HG03565 (cell line): ENCODE measurements at regions not wholly inside any gene's neighbourhood (a gene's known extent, or its start where the extent isn't known, plus 50 kb on each side); places are given as distances from the start of the nearest gene placed in this dataset.
"Not testable (repeated sequence)": the region's sequence is repeated elsewhere in the genome, so short reads cannot be mapped to it uniquely, and the experiment has no call there.

Experiments used
- ATAC-seq: cut with Tn5 transposase; IDR thresholded peaks from one replicate; pipeline ENCODE4 v1.9.1; 2021; ENCODE audit warnings: mild to moderate bottlenecking, moderate library complexity; ENCODE audit not compliant: unreplicated experiment

- no peak for ATAC-seq
These were observed 58.3 kb upstream of the EEA1 start for GRCh38 chr12:92987362-92987761.

DNA sequence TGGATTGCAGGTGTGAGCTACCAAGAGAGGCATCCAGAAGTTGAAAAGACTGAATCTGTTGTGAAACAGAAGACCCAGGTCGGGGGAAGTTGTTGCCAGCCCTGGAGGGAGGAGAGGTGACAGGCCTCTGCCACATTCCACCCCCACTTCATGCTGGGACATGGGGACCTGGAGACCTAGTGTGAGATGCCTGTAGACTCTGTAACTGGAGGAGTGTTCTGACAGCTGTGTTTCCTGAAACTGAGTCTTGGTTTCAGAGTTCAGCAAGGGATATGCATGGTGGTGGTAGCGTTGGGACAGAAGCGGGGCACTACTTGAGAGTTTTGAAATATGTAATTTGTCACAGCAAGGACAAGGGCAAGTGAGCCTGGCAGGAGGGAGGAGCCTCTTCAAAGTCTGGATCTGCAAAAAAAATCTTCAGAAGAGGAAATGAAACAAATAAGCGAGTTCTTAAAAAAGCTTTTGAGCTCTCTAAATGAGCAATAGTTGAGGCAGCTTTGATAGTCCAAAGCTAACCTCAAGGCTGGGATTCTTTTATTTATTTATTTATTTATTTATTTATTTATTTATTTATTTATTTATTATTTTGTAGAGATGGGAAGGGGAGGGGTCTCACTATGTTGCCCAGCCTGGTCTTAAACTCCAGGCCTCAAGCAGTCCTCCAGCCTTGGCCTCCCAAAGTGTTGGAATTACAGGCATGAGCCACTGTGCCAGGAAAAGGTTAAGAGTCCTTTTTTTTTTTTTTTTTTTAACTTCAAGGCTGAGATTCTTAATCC, 58.9 kb upstream of the EEA1 start:
- peak; percentile 82 for ATAC-seq

- no peak for ATAC-seq
These were observed 59.6 kb upstream of the EEA1 start for GRCh38 chr12:92988622-92989130.

DNA sequence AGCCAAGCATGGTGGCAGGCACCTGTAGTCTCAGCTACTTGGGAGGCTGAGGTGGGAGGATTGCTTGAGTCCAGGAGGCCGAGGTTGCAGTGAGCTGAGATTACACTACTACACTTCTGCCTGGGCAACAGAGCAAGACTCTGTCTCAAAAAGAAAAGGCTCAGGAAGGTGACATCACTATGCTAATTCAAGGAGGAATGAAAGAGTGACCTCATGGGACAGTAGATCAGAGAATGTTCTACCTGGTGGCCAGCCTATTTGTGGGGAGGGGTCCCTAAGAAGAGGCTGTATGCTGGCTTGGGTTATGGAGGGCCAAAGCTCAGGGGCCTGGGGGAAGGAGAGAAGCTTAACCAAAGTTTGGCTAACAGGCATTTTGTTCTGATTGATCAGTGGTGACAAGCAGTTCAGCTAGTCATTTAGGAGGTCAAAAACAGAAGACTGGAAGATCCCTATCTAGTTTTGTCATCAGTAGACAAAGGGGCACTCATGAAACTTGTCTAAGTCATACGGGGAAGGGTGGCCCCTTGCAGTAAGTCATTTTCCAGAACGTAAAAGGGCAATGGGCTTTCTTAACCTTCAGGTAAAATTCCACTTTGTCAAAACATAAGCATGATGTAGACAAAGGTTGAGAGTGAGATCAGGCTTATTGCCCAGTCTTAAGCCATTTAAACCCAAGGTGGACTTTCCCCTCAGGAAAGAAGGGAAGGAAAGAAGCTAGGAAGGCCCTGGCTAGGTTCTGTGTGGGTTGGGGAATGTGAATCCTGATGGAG, 60.8 kb upstream of the EEA1 start:
- ATAC-seq: no peak

DNA sequence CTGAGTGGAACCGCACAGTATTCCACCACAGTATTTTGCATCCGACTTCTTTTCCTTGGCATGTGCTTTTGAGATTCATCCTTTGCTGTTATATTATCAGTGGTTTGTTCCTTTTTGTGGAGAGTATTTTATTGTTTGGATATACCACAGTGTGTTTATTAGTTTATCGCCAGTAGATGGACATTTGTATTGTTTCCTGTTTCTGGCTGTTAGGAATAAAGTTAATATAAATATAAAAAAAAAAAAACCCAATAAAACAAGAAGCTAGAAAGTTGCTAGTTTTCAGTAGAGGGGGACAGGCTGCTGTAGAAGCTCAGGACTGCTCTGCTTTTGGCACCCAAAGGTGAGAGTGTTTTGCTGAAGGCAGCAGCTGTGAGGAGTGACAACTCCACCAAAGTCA, 62.0 kb upstream of the EEA1 start:
- ATAC-seq: no peak

GRCh38 chr12:92992041-92992440, 62.9 kb upstream of the EEA1 start:
- no peak for ATAC-seq

DNA sequence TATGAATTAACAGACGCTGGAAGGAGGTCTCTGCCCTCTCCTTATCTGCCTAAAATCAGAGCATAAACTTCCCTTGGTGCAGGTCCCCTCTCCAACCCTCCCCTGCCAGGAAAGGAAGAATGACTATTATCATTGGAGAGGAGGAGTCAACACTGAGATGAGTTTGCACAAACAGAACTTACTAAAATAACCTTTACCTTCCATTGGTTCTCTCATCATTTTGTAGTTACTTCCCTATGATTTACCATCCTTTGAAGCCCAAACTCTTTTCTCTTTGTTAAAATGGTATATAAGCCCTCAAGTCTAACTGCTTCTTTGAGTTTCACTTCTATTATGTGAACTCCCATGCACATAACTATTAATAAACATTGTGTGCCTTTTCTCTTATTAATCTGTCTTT, 64.2 kb upstream of the EEA1 start:
- ATAC-seq: no peak

DNA sequence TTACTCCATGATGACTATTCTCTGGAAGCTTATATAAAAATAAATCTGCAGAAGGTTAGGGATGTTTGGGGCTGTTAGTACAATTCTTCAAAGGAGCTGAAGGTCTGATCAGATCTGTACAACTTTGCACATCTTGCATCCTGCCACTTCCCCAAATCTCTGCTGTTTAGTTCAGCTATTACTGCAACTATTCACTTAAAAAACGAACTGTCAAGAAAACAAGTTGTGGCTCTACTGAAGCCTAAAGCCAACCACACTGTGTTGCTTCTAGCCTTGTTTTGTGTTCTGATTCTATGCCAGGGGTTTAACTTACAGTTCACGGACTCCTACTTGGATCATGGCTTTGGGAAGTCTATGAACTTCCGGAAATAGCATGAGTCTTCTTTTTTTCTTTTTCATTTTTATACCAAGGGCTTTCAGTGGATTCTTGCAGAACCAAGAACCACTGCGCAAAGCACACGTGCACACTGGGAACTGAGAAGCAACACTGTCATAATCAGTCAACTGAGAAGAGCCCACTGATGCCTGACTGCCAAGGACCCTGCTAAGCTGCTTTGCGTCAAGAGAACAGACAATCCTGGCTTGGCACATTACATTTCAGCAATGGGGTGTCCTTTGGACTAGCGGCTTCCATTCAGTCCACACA, 66.3 kb upstream of the EEA1 start:
- peak; percentile 68 for ATAC-seq

DNA sequence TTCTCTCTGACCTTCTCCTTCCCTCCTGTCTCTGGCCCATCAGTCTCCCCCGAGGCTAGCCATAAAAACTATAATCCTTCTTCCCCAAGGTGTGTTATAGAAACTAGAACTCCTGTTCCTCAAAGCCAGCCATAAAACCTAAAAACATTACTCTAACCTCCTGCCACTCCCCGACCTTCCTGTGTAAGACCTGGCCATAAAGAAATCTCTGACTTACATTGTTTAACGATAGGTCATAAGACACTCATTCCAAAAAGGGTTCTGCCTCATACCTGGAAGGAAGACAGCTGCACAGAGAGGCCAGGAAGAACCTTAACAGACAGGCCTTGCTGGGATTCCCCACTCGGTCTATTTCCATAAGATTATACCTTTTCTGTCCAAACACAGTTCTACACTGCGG, 70.9 kb upstream of the EEA1 start:
- no peak for ATAC-seq

GRCh38 chr12:93001407-93001806, 72.3 kb upstream of the EEA1 start:
- ATAC-seq: no peak

- ATAC-seq: no peak
These were observed 73.4 kb upstream of the EEA1 start for GRCh38 chr12:93002293-93003054.

GRCh38 chr12:93003531-93004239, 74.6 kb upstream of the EEA1 start:
- no peak for ATAC-seq

GRCh38 chr12:93005928-93006392, 76.9 kb upstream of the EEA1 start:
- no peak for ATAC-seq

GRCh38 chr12:93006471-93007208, 77.5 kb upstream of the EEA1 start:
- ATAC-seq: no peak

GRCh38 chr12:93007544-93007943, 78.4 kb upstream of the EEA1 start:
- no peak for ATAC-seq

- peak; percentile 67 for ATAC-seq
These were observed 79.1 kb upstream of the EEA1 start for GRCh38 chr12:93008044-93008778.

DNA sequence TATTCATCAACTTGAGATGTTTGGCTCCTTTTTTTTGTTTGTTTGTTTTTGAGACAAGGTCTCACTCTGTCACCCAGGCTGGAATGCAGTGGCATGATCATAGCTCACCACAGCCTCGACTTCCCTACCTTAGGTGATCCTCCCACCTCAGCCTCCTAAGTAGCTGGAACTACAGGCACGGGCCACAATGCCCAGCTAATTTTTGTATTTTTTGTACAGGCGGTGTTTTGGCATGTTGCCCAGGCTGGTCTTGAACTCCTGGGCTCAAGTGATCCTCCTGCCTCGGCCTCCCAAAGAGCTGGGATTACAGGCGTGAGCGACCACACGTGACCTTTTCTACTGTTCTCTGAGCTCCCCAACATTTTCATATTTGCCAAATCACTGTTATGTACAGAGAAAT, 79.8 kb upstream of the EEA1 start:
- not testable (repeated sequence) for ATAC-seq

DNA sequence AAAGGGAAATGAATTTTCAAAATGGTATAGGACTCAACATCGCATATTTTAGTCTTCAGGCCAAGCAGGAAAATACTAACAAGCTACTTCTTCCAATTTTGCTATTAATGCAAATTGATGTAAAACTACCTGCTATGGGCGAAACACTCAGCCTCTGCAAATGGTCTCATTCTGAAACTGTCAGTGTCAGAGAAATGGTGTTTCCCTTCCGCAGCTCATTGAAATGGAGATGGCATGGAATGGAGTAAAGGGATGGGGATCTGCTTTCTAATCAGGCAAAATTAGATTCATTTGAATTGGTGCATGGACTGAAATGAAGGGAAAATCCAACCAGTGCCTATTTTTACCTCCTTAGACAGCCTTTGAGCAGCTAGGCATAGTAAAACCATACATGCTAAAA, 80.4 kb upstream of the EEA1 start:
- ATAC-seq: peak; percentile 43

- ATAC-seq: no peak
These were observed 81.4 kb upstream of the EEA1 start for GRCh38 chr12:93010461-93010860.
